Right lobe of liver (tissue), 6 donors: ENCODE measurements at regions not wholly inside any gene's neighbourhood (a gene's known extent, or its start where the extent isn't known, plus 50 kb on each side); places are given as distances from the start of the nearest gene placed in this dataset.
A peak's percentile ranks its signal among the peaks of the same experiment; 100 is the strongest.

Experiments used
- ATAC-seq, 4 donors: fragments of 200-7000 bp; cut with Tn5 transposase; one replicate each; pipeline ENCODE4 v1.9.1; 2020; ENCODE audit warnings: mild to moderate bottlenecking in 4 of 4, moderate library complexity in 4 of 4
- DNase-seq, 3 donors: peaks; one replicate each; pipeline ENCODE4 v3.0.0-alpha.2; 2020
- H3K27ac ChIP-seq, 3 donors: fragments of 200-600 bp; one replicate each; pipeline ENCODE4 v1.8.0; 2022
- H3K27me3 ChIP-seq, 2 donors: fragments of 200-600 bp; one replicate each; pipeline ENCODE4 v1.8.0; 2022
- H3K36me3 ChIP-seq, 4 donors: fragments of 200-600 bp; sonication (generic) in 1 of 4; one replicate each; pipeline versions ENCODE4 v1.5.1 to v1.8.0; 2017 to 2022; ENCODE audit warnings: control low read depth in 1 of 4
- H3K4me1 ChIP-seq, 4 donors: fragments of 200-600 bp; sonication (generic) in 1 of 4; one replicate each; pipeline versions ENCODE4 v1.5.1 to v1.8.0; 2017 to 2022; ENCODE audit warnings: control low read depth in 1 of 4
- H3K4me3 ChIP-seq, 3 donors: fragments of 200-600 bp; one replicate each; pipeline ENCODE4 v1.8.0; 2022
- H3K9me3 ChIP-seq, 4 donors: fragments of 200-600 bp; sonication (generic) in 1 of 4; one replicate each; pipeline versions ENCODE4 v1.5.1 to v1.8.0; 2017 to 2022; ENCODE audit warnings: control low read depth in 1 of 4
- POLR2A ChIP-seq: fragments of 450-650 bp; IDR thresholded peaks from one replicate; pipeline ENCODE4 v1.6.1; 2017; ENCODE audit warnings: antibody characterized with exemption, mild to moderate bottlenecking
- WGBS: methylation state at CpG from one replicate; pipeline ENCODE4 v1.1.6; 2018; ENCODE audit warnings: low coverage, low lambda C conversion rate; ENCODE audit not compliant: insufficient coverage; ENCODE audit errors: missing lambda C conversion rate; 5-methylcytosine and 5-hydroxymethylcytosine counted together
- intact Hi-C, 2 donors: fragments of 100-400 bp; cut with DNase I; formaldehyde crosslinking; loops; one replicate each; pipeline versions ENCODE4 v1.11.2 to v1.14.1; 2022
- TF ChIP-seq, protein P1 (sequence below), 4 donors: fragments of 200-600 bp in 3 of 4; fragments of 450-650 bp in 1 of 4; IDR thresholded peaks; one replicate each; pipeline versions ENCODE4 v1.5.1 to v1.8.0; 2016 to 2022; ENCODE audit warnings: antibody characterized with exemption in 4 of 4, mild to moderate bottlenecking in 2 of 4
- donor health status: DM: no; HTN: yes; CAD: no.
- donor health status: DM: no; HTN: no; CAD: no.
- donor health status: DM: no; HTN: no; CAD: no.
- donor health status: DM: no; HTN: yes; CAD: no.
- donor health status: DM: no; HTN: yes; CAD: no.

DNA sequence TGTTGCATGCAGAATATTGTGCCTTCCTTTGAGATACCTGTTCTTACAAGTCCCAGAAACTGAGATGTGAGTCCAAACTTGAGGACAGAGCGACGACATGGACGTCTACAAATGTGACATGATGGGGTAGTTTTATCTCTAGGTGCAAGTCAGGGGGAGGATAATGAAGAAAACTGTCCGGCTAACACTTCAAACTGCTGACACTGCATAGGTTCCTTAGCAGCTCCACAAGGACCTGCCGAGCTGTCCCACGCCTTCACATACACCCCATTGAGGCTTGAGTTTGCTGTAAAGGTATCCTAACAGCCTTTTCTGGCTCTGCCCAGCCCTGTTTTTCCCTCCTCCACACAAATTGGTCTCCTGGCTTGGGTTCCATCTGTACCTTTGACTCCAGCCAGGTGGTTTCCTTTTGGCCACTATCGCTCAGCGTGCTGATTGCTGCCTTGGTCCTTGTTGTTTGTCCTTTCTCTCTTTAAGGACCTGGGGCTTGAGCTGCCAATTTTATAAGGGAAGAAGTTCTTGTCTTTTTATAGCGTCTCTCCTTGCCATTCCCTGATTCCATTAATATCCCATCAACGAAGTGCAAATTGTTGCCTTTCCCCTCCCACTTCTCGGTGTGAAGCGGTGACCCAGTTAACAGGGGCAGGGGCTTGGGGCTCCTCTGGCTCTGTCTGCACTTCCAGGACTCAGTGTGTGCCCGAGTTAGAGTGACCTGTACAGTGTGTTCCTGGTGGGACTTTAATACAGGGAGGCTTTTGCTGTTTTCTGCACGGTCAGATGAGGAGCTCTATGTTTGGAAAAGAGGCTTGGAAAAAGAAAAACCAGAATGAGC is 100.3 kb downstream of the PCSK1 start:
- 30% methylated on average over 14 of the region's 14 CpGs for WGBS
- Histone ChIP-seq H3K27ac (peak overlapping the region; percentile 58 to 90 (median 86)), H3K4me3 (peak overlapping the region in 2 of 3 donors; percentile 19 to 36), H3K4me1 (peaks cover 0 to 41% (median 15%) of the 10 kb centered on the region in 4 donors), H3K9me3 (no peaks in the 10 kb centered on the region), H3K36me3 (no peaks in the 10 kb centered on the region), H3K27me3 (no peaks in the 10 kb centered on the region)
- peak; percentile 72 to 80 (median 78) for ATAC-seq
- TF ChIP-seq, protein P1, sequence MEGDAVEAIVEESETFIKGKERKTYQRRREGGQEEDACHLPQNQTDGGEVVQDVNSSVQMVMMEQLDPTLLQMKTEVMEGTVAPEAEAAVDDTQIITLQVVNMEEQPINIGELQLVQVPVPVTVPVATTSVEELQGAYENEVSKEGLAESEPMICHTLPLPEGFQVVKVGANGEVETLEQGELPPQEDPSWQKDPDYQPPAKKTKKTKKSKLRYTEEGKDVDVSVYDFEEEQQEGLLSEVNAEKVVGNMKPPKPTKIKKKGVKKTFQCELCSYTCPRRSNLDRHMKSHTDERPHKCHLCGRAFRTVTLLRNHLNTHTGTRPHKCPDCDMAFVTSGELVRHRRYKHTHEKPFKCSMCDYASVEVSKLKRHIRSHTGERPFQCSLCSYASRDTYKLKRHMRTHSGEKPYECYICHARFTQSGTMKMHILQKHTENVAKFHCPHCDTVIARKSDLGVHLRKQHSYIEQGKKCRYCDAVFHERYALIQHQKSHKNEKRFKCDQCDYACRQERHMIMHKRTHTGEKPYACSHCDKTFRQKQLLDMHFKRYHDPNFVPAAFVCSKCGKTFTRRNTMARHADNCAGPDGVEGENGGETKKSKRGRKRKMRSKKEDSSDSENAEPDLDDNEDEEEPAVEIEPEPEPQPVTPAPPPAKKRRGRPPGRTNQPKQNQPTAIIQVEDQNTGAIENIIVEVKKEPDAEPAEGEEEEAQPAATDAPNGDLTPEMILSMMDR (IDR thresholded peaks at IDR 0.05): no peak
- TF ChIP-seq POLR2A: no peak
- intact Hi-C loops: loop anchor here in 1 of 2 donors (10.0 kb wide), 4 partner anchors 88 to 448 kb away; partner anchors contain the start of gene ELL2
- DNase-seq: peak; percentile 35 to 82 (median 73)

DNA sequence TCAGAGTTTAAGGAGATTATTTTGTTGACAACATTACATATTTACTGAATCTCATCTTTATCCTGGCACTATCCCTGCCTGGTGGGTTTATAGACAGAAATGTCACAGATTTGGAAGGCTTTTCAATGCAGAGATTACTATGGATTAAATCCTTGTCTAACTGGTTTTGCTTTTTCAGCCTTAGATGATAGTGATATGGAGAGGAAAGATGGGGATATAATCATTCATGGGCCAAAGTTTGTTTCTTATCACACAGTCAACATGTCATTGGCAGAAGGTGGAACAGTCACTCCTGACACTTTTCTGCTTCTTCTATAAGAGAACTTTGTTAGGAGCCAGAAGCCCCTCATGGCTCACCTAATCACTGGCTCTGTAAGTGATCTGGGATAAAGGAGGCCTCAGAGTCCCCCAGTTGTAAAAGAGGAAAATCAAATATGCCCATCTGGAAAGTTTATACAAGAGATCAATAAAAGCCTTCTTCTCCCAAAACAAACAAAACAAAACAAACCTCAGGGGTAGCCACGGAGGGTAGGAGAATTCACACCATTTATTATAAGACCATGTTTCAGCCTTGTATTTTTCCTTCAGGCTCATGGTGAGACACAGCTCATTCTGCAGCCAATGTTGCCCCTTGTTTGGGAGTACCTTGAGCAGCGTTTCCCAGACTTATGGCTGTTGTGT is 101.2 kb downstream of the PCSK1 start:
- H3K4me1 ChIP-seq: peaks cover 0 to 35% (median 12%) of the 10 kb centered on the region in 4 donors
- WGBS: 18% methylated on average over 2 of the region's 2 CpGs
- peak overlapping the region; percentile 58 to 90 (median 86) for H3K27ac ChIP-seq
- no peaks in the 10 kb centered on the region for H3K27me3 ChIP-seq
- DNase-seq (no peak), ATAC-seq (peak; percentile 49 to 60 (median 56))
- H3K4me3 ChIP-seq: peak overlapping the region in 1 of 3 donors; percentile 36
- H3K36me3 ChIP-seq: no peaks in the 10 kb centered on the region
- no peak for TF ChIP-seq POLR2A
- TF ChIP-seq, protein P1 (IDR thresholded peaks at IDR 0.05): no peak
- intact Hi-C loops: loop anchor here in 1 of 2 donors (10.0 kb wide), 4 partner anchors 87 to 447 kb away; partner anchors contain the start of gene ELL2
- no peaks in the 10 kb centered on the region for H3K9me3 ChIP-seq

DNA sequence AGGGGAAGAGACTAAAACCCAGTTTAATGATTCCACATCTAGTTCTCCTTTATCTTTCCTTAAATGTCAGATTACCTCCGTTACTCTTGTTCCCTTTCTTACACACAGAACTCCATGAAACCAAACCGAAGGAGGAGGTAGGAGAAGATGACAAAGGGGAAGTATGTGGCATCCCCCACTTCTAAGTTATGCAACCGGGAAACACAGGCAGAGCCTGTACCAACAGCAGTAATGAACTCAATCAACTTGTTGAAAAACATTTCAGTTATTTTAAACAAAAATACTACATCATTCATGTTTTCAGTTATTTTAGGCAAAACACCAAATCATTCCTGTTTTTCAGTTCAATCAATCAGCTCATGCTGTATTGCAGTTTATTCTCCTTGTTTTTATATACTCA is 101.8 kb downstream of the PCSK1 start:
- 17% methylated on average over 3 of the region's 3 CpGs for WGBS
- peaks cover 0 to 35% (median 12%) of the 10 kb centered on the region in 4 donors for H3K4me1 ChIP-seq
- ATAC-seq: peak in 2 of 4 donors; percentile 16 to 37
- TF ChIP-seq, protein P1 (IDR thresholded peaks at IDR 0.05): no peak
- TF ChIP-seq POLR2A: no peak
- H3K27ac ChIP-seq: peak overlapping the region; percentile 58 to 90 (median 86)
- H3K4me3 ChIP-seq: no peak overlapping the region
- H3K36me3 ChIP-seq: no peaks in the 10 kb centered on the region
- DNase-seq: no peak
- H3K9me3 ChIP-seq: no peaks in the 10 kb centered on the region
- no peaks in the 10 kb centered on the region for H3K27me3 ChIP-seq
- intact Hi-C loops: loop anchor here in 1 of 2 donors (10.0 kb wide), 4 partner anchors 86 to 446 kb away; partner anchors contain the start of gene ELL2

DNA sequence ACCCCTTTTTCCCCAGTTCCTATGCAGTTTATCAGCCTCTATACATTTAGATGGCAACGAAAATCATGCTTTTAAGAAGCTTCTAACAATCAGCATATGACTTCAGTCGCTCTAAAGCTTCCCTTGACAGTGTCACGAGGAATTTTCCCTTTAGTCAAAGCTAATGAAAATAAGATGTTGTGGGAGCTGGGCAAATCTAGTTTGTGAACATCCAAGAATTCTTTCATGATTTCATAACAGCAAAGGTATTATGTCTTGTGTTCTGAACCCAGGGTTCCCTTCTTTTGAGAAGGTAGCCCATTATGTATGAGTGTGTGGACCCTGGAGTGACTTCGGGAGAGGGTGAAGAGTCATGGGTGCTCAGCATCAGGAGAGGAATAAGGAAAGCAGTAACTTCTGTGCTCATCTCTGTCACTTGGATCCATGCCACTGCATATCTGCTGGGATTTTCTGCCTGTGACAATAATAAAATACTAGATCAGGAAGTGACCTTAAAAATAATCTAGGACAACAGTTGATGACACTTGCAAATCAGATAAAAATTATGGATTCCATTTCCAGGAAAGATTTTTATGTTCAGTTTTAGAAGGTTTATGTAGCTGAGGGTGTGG is 102.4 kb downstream of the PCSK1 start:
- peaks cover 0 to 30% (median 12%) of the 10 kb centered on the region in 4 donors for H3K4me1 ChIP-seq
- H3K4me3 ChIP-seq: no peak overlapping the region
- TF ChIP-seq, protein P1 (IDR thresholded peaks at IDR 0.05): no peak
- TF ChIP-seq POLR2A: no peak
- WGBS: 83% methylated on average over 4 of the region's 4 CpGs
- peak overlapping the region; percentile 58 to 90 (median 86) for H3K27ac ChIP-seq
- H3K9me3 ChIP-seq: no peaks in the 10 kb centered on the region
- DNase-seq (no peak), ATAC-seq (peak in 1 of 4 donors; percentile 22)
- intact Hi-C loops: loop anchor here in 1 of 2 donors (10.0 kb wide), 4 partner anchors 86 to 446 kb away; partner anchors contain the start of gene ELL2
- H3K36me3 ChIP-seq: no peaks in the 10 kb centered on the region
- no peaks in the 10 kb centered on the region for H3K27me3 ChIP-seq
